ENCODE measurements at regions not wholly inside any gene's neighbourhood (a gene's known extent, or its start where the extent isn't known, plus 50 kb on each side); places are given as distances from the start of the nearest gene placed in this dataset.

- WGBS, 2 donors: 61 to 64% methylated on average over 3 of the region's 3 CpGs
- no peak for ATAC-seq (ENCODE audit: insufficient read depth, low FRiP score)
- Histone ChIP-seq H3K9me3 (ENCODE audit: control insufficient read depth in 4 of 4, insufficient read depth in 3 of 4, low read length in 3 of 4) (peaks cover 0 to 2% (median 0%) of the 10 kb centered on the region in 4 donors), H3K9ac (ENCODE audit: insufficient read depth in 1 of 2, low read length in 2 of 2) (no peak overlapping the region), H3K27me3 (ENCODE audit: control insufficient read depth in 3 of 3, insufficient read depth in 3 of 3, low read length in 2 of 3) (no peaks in the 10 kb centered on the region), H3K27ac (ENCODE audit: low read depth in 1 of 2, low read length in 1 of 2) (no peak overlapping the region), H3K4me3 (no peak overlapping the region), H3K36me3 (ENCODE audit: control insufficient read depth in 4 of 4, insufficient read depth in 4 of 4, low read length in 4 of 4) (no peaks in the 10 kb centered on the region), H3K4me1 (ENCODE audit: control insufficient read depth in 5 of 5, insufficient read depth in 5 of 5, low read length in 5 of 5) (no peaks in the 10 kb centered on the region)
- TF ChIP-seq CTCF (IDR thresholded peaks at IDR 0.05; ENCODE audit: control extremely low read depth, extremely low read depth): no peak
- no peak for DNase-seq
Observed at GRCh38 chr6:8639928-8640649, 204.7 kb upstream of the SLC35B3 start.

- Histone ChIP-seq H3K9me3 (ENCODE audit: control insufficient read depth in 4 of 4, insufficient read depth in 3 of 4, low read length in 3 of 4) (peaks cover 0 to 2% (median 0%) of the 10 kb centered on the region in 4 donors), H3K27me3 (ENCODE audit: control insufficient read depth in 3 of 3, insufficient read depth in 3 of 3, low read length in 2 of 3) (no peaks in the 10 kb centered on the region), H3K36me3 (ENCODE audit: control insufficient read depth in 4 of 4, insufficient read depth in 4 of 4, low read length in 4 of 4) (no peaks in the 10 kb centered on the region), H3K27ac (ENCODE audit: low read depth in 1 of 2, low read length in 1 of 2) (no peak overlapping the region), H3K4me1 (ENCODE audit: control insufficient read depth in 5 of 5, insufficient read depth in 5 of 5, low read length in 5 of 5) (no peaks in the 10 kb centered on the region), H3K9ac (ENCODE audit: insufficient read depth in 1 of 2, low read length in 2 of 2) (no peak overlapping the region), H3K4me3 (no peak overlapping the region)
- no peak for DNase-seq
- no peak for ATAC-seq (ENCODE audit: insufficient read depth, low FRiP score)
- TF ChIP-seq CTCF (IDR thresholded peaks at IDR 0.05; ENCODE audit: control extremely low read depth, extremely low read depth): no peak
- 67 to 84% methylated on average over 4 of the region's 4 CpGs for WGBS, 2 donors
Observed at GRCh38 chr6:8637896-8638597, 202.7 kb upstream of the SLC35B3 start.

GRCh38 chr6:8633762-8634161 is 198.4 kb upstream of the SLC35B3 start:
- no peaks in the 10 kb centered on the region for H3K4me1 ChIP-seq (ENCODE audit: control insufficient read depth in 5 of 5, insufficient read depth in 5 of 5, low read length in 5 of 5)
- 67 to 81% methylated on average over 3 of the region's 3 CpGs for WGBS, 2 donors
- H3K9ac ChIP-seq (ENCODE audit: insufficient read depth in 1 of 2, low read length in 2 of 2): no peak overlapping the region
- H3K9me3 ChIP-seq (ENCODE audit: control insufficient read depth in 4 of 4, insufficient read depth in 3 of 4, low read length in 3 of 4): peaks cover 0 to 3% (median 0%) of the 10 kb centered on the region in 4 donors
- no peak for DNase-seq
- ATAC-seq (ENCODE audit: insufficient read depth, low FRiP score): no peak
- no peak for TF ChIP-seq CTCF (IDR thresholded peaks at IDR 0.05; ENCODE audit: control extremely low read depth, extremely low read depth)
- H3K27me3 ChIP-seq (ENCODE audit: control insufficient read depth in 3 of 3, insufficient read depth in 3 of 3, low read length in 2 of 3): no peaks in the 10 kb centered on the region
- no peak overlapping the region for H3K4me3 ChIP-seq
- no peaks in the 10 kb centered on the region for H3K36me3 ChIP-seq (ENCODE audit: control insufficient read depth in 4 of 4, insufficient read depth in 4 of 4, low read length in 4 of 4)
- no peak overlapping the region for H3K27ac ChIP-seq (ENCODE audit: low read depth in 1 of 2, low read length in 1 of 2)
